ENCODE measurements at regions not wholly inside any gene's neighbourhood (a gene's known extent, or its start where the extent isn't known, plus 50 kb on each side); places are given as distances from the start of the nearest gene placed in this dataset.

DNA sequence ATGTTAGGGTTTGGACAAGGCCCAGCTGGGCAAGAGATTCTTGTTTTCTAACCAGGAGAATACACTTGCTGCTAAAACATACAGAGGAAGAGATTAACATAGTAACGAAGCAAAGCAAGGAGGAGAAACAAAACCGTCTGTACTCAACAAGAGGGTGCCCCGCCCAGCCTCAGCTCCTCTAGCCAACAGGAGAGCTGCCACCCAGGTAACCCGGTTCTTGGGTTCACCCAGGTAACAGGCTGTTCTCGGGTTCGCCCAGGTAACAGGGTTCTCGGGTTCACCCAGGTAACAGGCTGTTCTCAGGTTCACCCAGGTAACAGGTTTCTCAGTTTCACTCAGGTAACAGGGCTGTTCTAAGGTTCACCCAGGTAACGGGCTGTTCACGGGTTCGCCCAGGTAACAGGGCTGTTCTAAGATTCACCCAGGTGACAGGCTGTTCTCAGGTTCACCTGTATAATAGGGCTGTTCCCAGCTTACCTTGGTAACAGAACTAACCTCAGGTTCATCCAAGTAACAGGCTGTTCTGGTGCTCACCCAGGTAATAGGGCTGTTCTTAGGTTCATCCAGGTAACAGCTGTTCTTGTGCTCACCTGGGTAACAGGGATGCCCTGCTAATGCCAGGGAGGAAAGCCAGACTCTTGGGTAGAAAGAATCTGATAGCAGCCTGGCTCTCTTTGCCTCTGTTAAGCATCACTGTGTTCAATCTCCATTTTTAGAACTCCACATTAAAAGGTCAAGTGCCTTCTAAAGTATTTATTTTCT, 271.6 kb downstream of the SYK start:
- H3K4me3 Mint-ChIP-seq = no peak overlapping the region
- no peaks in the 10 kb centered on the region for H3K36me3 Mint-ChIP-seq (ENCODE audit: low read depth)
- no peak overlapping the region for H3K27ac Mint-ChIP-seq
- TF ChIP-seq CTCF (IDR thresholded peaks at IDR 0.05; ENCODE audit: unreplicated experiment in 3 of 3) = no peak
- H3K9me3 Mint-ChIP-seq = peaks cover 2% of the 10 kb centered on the region
- peaks cover 4% of the 10 kb centered on the region for H3K27me3 Mint-ChIP-seq (ENCODE audit: low read depth)
- H3K4me1 Mint-ChIP-seq = no peaks in the 10 kb centered on the region

GRCh38 chr9:91073811-91074771, 272.5 kb downstream of the SYK start:
- Mint-ChIP-seq H3K27me3 (ENCODE audit: low read depth) (peaks cover 4% of the 10 kb centered on the region), H3K27ac (no peak overlapping the region), H3K9me3 (no peaks in the 10 kb centered on the region), H3K4me1 (no peaks in the 10 kb centered on the region), H3K36me3 (ENCODE audit: low read depth) (no peaks in the 10 kb centered on the region), H3K4me3 (no peak overlapping the region)
- no peak for TF ChIP-seq CTCF (IDR thresholded peaks at IDR 0.05; ENCODE audit: unreplicated experiment in 3 of 3)

GRCh38 chr9:91074866-91075265, 273.2 kb downstream of the SYK start:
- Mint-ChIP-seq H3K9me3 (no peaks in the 10 kb centered on the region), H3K27ac (no peak overlapping the region), H3K4me3 (no peak overlapping the region), H3K4me1 (no peaks in the 10 kb centered on the region), H3K36me3 (ENCODE audit: low read depth) (no peaks in the 10 kb centered on the region), H3K27me3 (ENCODE audit: low read depth) (peaks cover 4% of the 10 kb centered on the region)
- no peak for TF ChIP-seq CTCF (IDR thresholded peaks at IDR 0.05; ENCODE audit: unreplicated experiment in 3 of 3)

- no peak overlapping the region for H3K4me3 Mint-ChIP-seq
- TF ChIP-seq CTCF (IDR thresholded peaks at IDR 0.05; ENCODE audit: unreplicated experiment in 3 of 3) = no peak
- no peaks in the 10 kb centered on the region for H3K9me3 Mint-ChIP-seq
- no peaks in the 10 kb centered on the region for H3K4me1 Mint-ChIP-seq
- H3K27me3 Mint-ChIP-seq (ENCODE audit: low read depth) = peaks cover 4% of the 10 kb centered on the region
- no peak overlapping the region for H3K27ac Mint-ChIP-seq
- H3K36me3 Mint-ChIP-seq (ENCODE audit: low read depth) = no peaks in the 10 kb centered on the region
These were observed 273.7 kb downstream of the SYK start for GRCh38 chr9:91075279-91075678.

GRCh38 chr9:91077624-91078368, 276.2 kb downstream of the SYK start:
- H3K4me1 Mint-ChIP-seq = no peaks in the 10 kb centered on the region
- H3K36me3 Mint-ChIP-seq (ENCODE audit: low read depth) = no peaks in the 10 kb centered on the region
- H3K4me3 Mint-ChIP-seq = no peak overlapping the region
- no peak overlapping the region for H3K27ac Mint-ChIP-seq
- H3K9me3 Mint-ChIP-seq = no peaks in the 10 kb centered on the region
- no peak for TF ChIP-seq CTCF (IDR thresholded peaks at IDR 0.05; ENCODE audit: unreplicated experiment in 3 of 3)
- H3K27me3 Mint-ChIP-seq (ENCODE audit: low read depth) = peaks cover 10% of the 10 kb centered on the region

Measured in nephron (organoid).